DND-41 (cell line): ENCODE measurements at regions not wholly inside any gene's neighbourhood (a gene's known extent, or its start where the extent isn't known, plus 50 kb on each side); places are given as distances from the start of the nearest gene placed in this dataset.

Source experiments
- ATAC-seq: fragments of 200-7000 bp; cut with Tn5 transposase; 3 replicates; pipeline ENCODE4 v1.9.1; 2021; ENCODE audit warnings: low read depth; ENCODE audit not compliant: insufficient read depth
- DNase-seq: peaks from one replicate; pipeline ENCODE4 v3.0.0-alpha.2; 2020
- H2AFZ ChIP-seq: 2 replicates; pipeline ENCODE4 v1.6.0; 2012; ENCODE audit warnings: low read depth, low read length
- H3K27ac ChIP-seq: 2 replicates; pipeline ENCODE4 v1.5.1; 2012; ENCODE audit warnings: low read length, inconsistent platforms
- H3K27me3 ChIP-seq: fragments of 200-600 bp; sonication (generic); 2 replicates; pipeline ENCODE4 v1.6.0; 2012; ENCODE audit warnings: low read length, mild to moderate bottlenecking, inconsistent platforms; ENCODE audit not compliant: insufficient read depth, poor library complexity
- H3K36me3 ChIP-seq: 2 replicates; pipeline ENCODE4 v1.5.1; 2012; ENCODE audit warnings: low read length, inconsistent platforms; ENCODE audit not compliant: insufficient read depth
- H3K4me1 ChIP-seq: 2 replicates; pipeline ENCODE4 v1.5.1; 2012; ENCODE audit warnings: mild to moderate bottlenecking, low read length; ENCODE audit not compliant: insufficient read depth
- H3K4me2 ChIP-seq: 2 replicates; pipeline ENCODE4 v1.6.0; 2012; ENCODE audit warnings: mild to moderate bottlenecking, moderate library complexity, low read length, inconsistent platforms; ENCODE audit not compliant: insufficient read depth
- H3K4me3 ChIP-seq, 2 experiments: fragments of 200-600 bp in 1 of 2; shearing (Covaris generic) in 1 of 2; 2 replicates each; pipeline ENCODE4 v1.5.1; 2012 to 2016; ENCODE audit warnings: inconsistent platforms in 2 of 2, low read length in 2 of 2, mild to moderate bottlenecking in 2 of 2, low read depth in 1 of 2, moderate library complexity in 1 of 2
- H3K79me2 ChIP-seq: 2 replicates; pipeline ENCODE4 v1.6.0; 2012; ENCODE audit warnings: low read length, inconsistent platforms; ENCODE audit not compliant: insufficient read depth
- H3K9ac ChIP-seq: 2 replicates; pipeline ENCODE4 v1.6.0; 2012; ENCODE audit warnings: low read depth, mild to moderate bottlenecking, inconsistent platforms, low read length, moderate library complexity
- H3K9me3 ChIP-seq: 2 replicates; pipeline ENCODE4 v1.5.1; 2012; ENCODE audit warnings: low read length, moderate library complexity, mild to moderate bottlenecking, inconsistent platforms; ENCODE audit not compliant: insufficient read depth, severe bottlenecking
- H4K20me1 ChIP-seq: 2 replicates; pipeline ENCODE4 v1.6.0; 2012; ENCODE audit warnings: low read length; ENCODE audit not compliant: insufficient read depth
- CTCF ChIP-seq: IDR thresholded peaks from 2 replicates; pipeline ENCODE4 v1.5.1; 2012; ENCODE audit warnings: borderline replicate concordance, low read length, moderate library complexity, mild to moderate bottlenecking; ENCODE audit not compliant: poor library complexity, severe bottlenecking; ENCODE audit errors: extremely low read depth
- EZH2 ChIP-seq: IDR thresholded peaks from 3 replicates; pipeline ENCODE4 v1.6.1; 2012; ENCODE audit warnings: borderline replicate concordance, low read depth, mild to moderate bottlenecking, moderate library complexity, low read length, inconsistent platforms; ENCODE audit not compliant: severe bottlenecking

- Histone ChIP-seq H3K9me3 (no peaks in the 10 kb centered on the region), H4K20me1 (no peaks in the 10 kb centered on the region), H3K36me3 (no peaks in the 10 kb centered on the region), H3K4me3 (no peak overlapping the region), H3K4me1 (no peaks in the 10 kb centered on the region), H3K9ac (no peak overlapping the region), H3K27ac (no peak overlapping the region), H3K27me3 (no peaks in the 10 kb centered on the region), H3K4me2 (no peak overlapping the region), H3K79me2 (no peaks in the 10 kb centered on the region), H2AFZ (no peak overlapping the region)
- DNase-seq (no peak), ATAC-seq (no peak)
- TF ChIP-seq EZH2 (no peak), CTCF (no peak)
These were observed 267.3 kb downstream of the NR2F1-AS1 start for GRCh38 chr5:93313672-93314071.

- Histone ChIP-seq H4K20me1 (no peaks in the 10 kb centered on the region), H3K36me3 (no peaks in the 10 kb centered on the region), H3K79me2 (no peaks in the 10 kb centered on the region), H3K4me1 (no peaks in the 10 kb centered on the region), H3K9me3 (no peaks in the 10 kb centered on the region), H3K4me3 (no peak overlapping the region), H3K27ac (no peak overlapping the region), H3K27me3 (no peaks in the 10 kb centered on the region), H3K9ac (no peak overlapping the region), H3K4me2 (no peak overlapping the region), H2AFZ (no peak overlapping the region)
- ATAC-seq: no peak
- no peak for DNase-seq
- TF ChIP-seq CTCF: no peak
- TF ChIP-seq EZH2: no peak
These were observed 269.1 kb downstream of the NR2F1-AS1 start for GRCh38 chr5:93311881-93312280.

GRCh38 chr5:93307557-93307956 lies 273.5 kb downstream of the NR2F1-AS1 start:
- H2AFZ ChIP-seq: no peak overlapping the region
- no peaks in the 10 kb centered on the region for H3K79me2 ChIP-seq
- no peak overlapping the region for H3K4me2 ChIP-seq
- H3K9me3 ChIP-seq: no peaks in the 10 kb centered on the region
- no peak for DNase-seq
- no peak overlapping the region for H3K9ac ChIP-seq
- H3K27ac ChIP-seq: no peak overlapping the region
- H4K20me1 ChIP-seq: no peaks in the 10 kb centered on the region
- no peak for ATAC-seq
- TF ChIP-seq CTCF (no peak), EZH2 (no peak)
- H3K27me3 ChIP-seq: no peaks in the 10 kb centered on the region
- H3K4me3 ChIP-seq: no peak overlapping the region
- no peaks in the 10 kb centered on the region for H3K36me3 ChIP-seq
- H3K4me1 ChIP-seq: no peaks in the 10 kb centered on the region

GRCh38 chr5:93305984-93306383 lies 275.0 kb downstream of the NR2F1-AS1 start:
- no peak for DNase-seq
- Histone ChIP-seq H3K9ac (no peak overlapping the region), H3K4me1 (no peaks in the 10 kb centered on the region), H3K4me2 (peak overlapping the region; percentile 24; the same call in 1 of the 2 replicates), H3K4me3 (no peak overlapping the region), H3K9me3 (no peaks in the 10 kb centered on the region), H3K36me3 (no peaks in the 10 kb centered on the region), H3K79me2 (no peaks in the 10 kb centered on the region), H4K20me1 (no peaks in the 10 kb centered on the region), H3K27me3 (no peaks in the 10 kb centered on the region), H3K27ac (no peak overlapping the region), H2AFZ (peak overlapping the region; percentile 14; the same call in 1 of the 2 replicates)
- no peak for ATAC-seq
- TF ChIP-seq EZH2: no peak
- no peak for TF ChIP-seq CTCF
